Fibroblast of villous mesenchyme (primary cell): ENCODE measurements at regions not wholly inside any gene's neighbourhood (a gene's known extent, or its start where the extent isn't known, plus 50 kb on each side); places are given as distances from the start of the nearest gene placed in this dataset.
A peak's percentile ranks its signal among the peaks of the same experiment; 100 is the strongest.

Source experiments
- DNase-seq: peaks from one replicate; pipeline ENCODE4 v3.0.0-alpha.2; 2010; ENCODE audit warnings: low read depth
- H3K4me3 ChIP-seq: 2 replicates; pipeline ENCODE4 v1.5.1; 2011; ENCODE audit warnings: low read depth, mild to moderate bottlenecking, low read length
- TF ChIP-seq, protein P1 (sequence below): IDR thresholded peaks from 2 replicates; pipeline ENCODE4 v1.5.1; 2012; ENCODE audit warnings: low read depth, mild to moderate bottlenecking, low read length; ENCODE audit not compliant: insufficient read depth

DNA sequence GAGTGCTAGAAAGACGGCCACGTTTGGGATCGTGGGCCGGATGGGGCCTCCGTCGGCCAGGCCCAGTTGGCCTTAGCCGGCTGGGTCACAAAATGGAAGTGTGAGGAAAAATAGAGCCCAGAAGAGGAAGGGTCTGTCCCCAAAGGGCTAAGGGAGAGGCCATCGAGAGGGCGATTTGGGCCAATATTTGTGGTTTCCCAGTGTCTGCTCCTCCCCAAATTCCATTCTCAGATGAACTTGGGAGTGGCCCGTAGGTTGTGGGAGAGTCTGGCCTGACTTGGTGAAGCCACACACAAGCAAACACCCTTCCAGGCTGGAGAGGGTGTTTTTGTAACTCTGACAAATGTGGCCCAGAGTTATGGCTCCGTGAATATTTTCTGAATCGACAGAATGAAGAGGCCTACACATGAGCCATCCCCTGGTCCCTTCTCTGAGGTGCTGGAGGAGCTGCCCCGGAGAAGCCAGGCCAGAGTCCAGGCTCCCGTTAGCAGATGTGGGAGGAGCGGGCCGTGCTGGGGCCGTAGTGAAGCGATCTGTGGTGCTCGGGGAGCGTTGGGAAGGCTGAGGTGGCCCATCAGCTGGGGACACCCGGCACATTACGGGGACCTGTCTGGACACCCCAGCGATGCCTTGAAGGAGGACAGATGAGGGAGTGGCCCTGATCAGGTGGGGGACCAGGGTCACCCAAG is 73.5 kb upstream of the PPARA start:
- peak; percentile 87 for DNase-seq
- TF ChIP-seq, protein P1, sequence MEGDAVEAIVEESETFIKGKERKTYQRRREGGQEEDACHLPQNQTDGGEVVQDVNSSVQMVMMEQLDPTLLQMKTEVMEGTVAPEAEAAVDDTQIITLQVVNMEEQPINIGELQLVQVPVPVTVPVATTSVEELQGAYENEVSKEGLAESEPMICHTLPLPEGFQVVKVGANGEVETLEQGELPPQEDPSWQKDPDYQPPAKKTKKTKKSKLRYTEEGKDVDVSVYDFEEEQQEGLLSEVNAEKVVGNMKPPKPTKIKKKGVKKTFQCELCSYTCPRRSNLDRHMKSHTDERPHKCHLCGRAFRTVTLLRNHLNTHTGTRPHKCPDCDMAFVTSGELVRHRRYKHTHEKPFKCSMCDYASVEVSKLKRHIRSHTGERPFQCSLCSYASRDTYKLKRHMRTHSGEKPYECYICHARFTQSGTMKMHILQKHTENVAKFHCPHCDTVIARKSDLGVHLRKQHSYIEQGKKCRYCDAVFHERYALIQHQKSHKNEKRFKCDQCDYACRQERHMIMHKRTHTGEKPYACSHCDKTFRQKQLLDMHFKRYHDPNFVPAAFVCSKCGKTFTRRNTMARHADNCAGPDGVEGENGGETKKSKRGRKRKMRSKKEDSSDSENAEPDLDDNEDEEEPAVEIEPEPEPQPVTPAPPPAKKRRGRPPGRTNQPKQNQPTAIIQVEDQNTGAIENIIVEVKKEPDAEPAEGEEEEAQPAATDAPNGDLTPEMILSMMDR = no peak
- H3K4me3 ChIP-seq = peak overlapping the region; percentile 93

DNA sequence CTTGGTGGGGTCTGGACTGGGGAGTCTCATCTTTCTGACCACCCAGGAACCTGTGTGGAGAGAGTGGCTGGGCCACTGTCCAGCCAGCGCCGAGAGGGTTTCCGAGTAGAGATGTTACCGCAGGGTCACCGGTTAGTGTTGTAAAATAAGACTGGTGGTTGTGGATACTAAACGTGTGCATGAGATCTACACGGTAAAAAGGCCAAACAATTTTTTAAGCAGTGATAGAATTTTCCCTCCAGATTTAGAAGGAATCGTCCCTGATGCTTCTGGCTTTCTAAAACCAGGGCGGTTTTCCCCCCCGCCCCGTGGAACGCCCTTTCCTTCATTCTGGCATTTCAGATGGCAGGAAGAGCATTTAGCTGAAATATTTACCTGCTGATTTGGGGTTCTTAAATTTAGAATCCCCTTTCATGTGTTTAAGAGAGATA is 72.6 kb upstream of the PPARA start:
- H3K4me3 ChIP-seq = peak overlapping the region; percentile 93
- peak; percentile 45 for DNase-seq
- TF ChIP-seq, protein P1 = no peak

DNA sequence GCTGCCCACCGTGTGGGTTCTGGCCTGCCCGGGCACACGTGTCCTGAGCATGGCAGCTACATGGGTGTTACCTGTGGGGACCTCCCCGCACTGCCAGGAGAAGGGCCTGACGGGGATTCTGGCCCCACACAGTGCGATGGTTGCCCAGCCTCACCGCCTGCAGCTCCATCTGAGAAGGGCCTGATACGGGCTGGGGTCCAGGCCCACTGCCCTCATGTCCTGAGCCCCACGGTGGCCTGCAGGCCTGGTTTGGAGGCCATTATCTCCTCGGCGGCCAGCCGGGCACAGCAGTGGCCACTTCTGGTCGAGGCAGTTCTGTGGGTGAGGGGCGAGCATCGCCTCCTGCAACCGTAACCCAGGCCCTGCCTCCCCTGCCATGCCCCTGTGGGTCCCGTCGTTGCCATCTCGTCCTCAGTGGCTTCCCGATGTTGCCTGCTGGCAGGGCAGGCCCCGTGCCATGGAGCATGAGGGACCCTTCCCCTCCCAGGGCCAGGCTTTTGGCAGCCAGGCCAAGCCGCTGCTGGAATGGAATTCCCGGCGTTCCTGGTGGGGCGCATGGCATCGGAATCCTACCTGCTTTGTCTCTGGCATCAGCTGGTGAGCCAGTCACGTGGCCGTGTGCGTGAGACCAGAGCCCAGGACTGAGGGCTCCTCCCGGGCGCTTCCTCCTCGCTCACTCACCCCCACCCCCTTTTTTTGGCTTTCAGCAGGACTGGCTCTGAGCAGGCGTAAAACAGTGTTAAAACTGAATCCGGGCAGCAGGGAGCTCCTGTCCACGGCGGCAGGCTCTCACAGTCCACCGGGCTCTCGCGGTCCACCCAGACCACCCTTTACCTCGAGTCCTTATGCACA is 71.9 kb upstream of the PPARA start:
- TF ChIP-seq, protein P1 = no peak
- peak overlapping the region; percentile 93 for H3K4me3 ChIP-seq
- peak; percentile 57 for DNase-seq

GRCh38 chr22:46079093-46079860 is 71.0 kb upstream of the PPARA start:
- H3K4me3 ChIP-seq = peak overlapping the region; percentile 93
- TF ChIP-seq, protein P1 = no peak
- DNase-seq = no peak

- TF ChIP-seq, protein P1 = no peak
- DNase-seq = peak; percentile 80
- peak overlapping the region; percentile 93 for H3K4me3 ChIP-seq
Observed at GRCh38 chr22:46079861-46080821, 70.2 kb upstream of the PPARA start.
